NB4 (cell line): ENCODE measurements at regions not wholly inside any gene's neighbourhood (a gene's known extent, or its start where the extent isn't known, plus 50 kb on each side); places are given as distances from the start of the nearest gene placed in this dataset.

Experiments
- DNase-seq: peaks from one replicate; pipeline ENCODE4 v3.0.0; 2010; ENCODE audit warnings: low read depth
- H3K4me3 ChIP-seq: one replicate; pipeline ENCODE4 v1.5.1; 2011; ENCODE audit warnings: mild to moderate bottlenecking, low read depth, low read length, moderate library complexity
- CTCF ChIP-seq: IDR thresholded peaks from one replicate; pipeline ENCODE4 v1.5.1; 2012; ENCODE audit warnings: low read depth, low read length
- MAX ChIP-seq: IDR thresholded peaks from 2 replicates; pipeline ENCODE4 v1.6.1; 2011; ENCODE audit warnings: low read depth, low read length
- MYC ChIP-seq: IDR thresholded peaks from 2 replicates; pipeline ENCODE4 v1.6.1; 2011; ENCODE audit warnings: low read depth, low read length
- POLR2A ChIP-seq: IDR thresholded peaks from 2 replicates; pipeline ENCODE4 v1.6.1; 2011; ENCODE audit warnings: mild to moderate bottlenecking; ENCODE audit not compliant: insufficient read length; ENCODE audit errors: extremely low read depth

GRCh38 chr1:213569816-213570150, 418.0 kb upstream of the PROX1 start:
- TF ChIP-seq MAX (no peak), MYC (no peak)
- DNase-seq = no peak
- H3K4me3 ChIP-seq = no peak overlapping the region

GRCh38 chr1:213570487-213570886, 417.3 kb upstream of the PROX1 start:
- no peak for DNase-seq
- no peak overlapping the region for H3K4me3 ChIP-seq
- TF ChIP-seq CTCF (no peak), MAX (no peak)

GRCh38 chr1:213571419-213571818, 416.4 kb upstream of the PROX1 start:
- DNase-seq = no peak
- no peak overlapping the region for H3K4me3 ChIP-seq

GRCh38 chr1:213571843-213572242, 415.9 kb upstream of the PROX1 start:
- TF ChIP-seq MAX (no peak), POLR2A (no peak), CTCF (no peak), MYC (no peak)
- H3K4me3 ChIP-seq = no peak overlapping the region
- DNase-seq = no peak

More at GRCh38 chr1:213571419-213571818, 416.4 kb upstream of the PROX1 start:
- TF ChIP-seq POLR2A = no peak
- TF ChIP-seq CTCF = no peak
- no peak for TF ChIP-seq MYC
- TF ChIP-seq MAX = no peak

- DNase-seq = no peak
- H3K4me3 ChIP-seq = no peak overlapping the region
- TF ChIP-seq POLR2A (no peak), MYC (no peak), MAX (no peak), CTCF (no peak)
Measured at GRCh38 chr1:213572912-213573647, 414.7 kb upstream of the PROX1 start.

- DNase-seq = no peak
- TF ChIP-seq POLR2A (no peak), CTCF (no peak), MYC (no peak), MAX (no peak)
- H3K4me3 ChIP-seq = no peak overlapping the region
Measured at GRCh38 chr1:213573648-213574009, 414.1 kb upstream of the PROX1 start.
